Endothelial cell (in vitro differentiated cells): ENCODE measurements at regions not wholly inside any gene's neighbourhood (a gene's known extent, or its start where the extent isn't known, plus 50 kb on each side); places are given as distances from the start of the nearest gene placed in this dataset.

ENCODE experiments used
- DNase-seq: peaks from one replicate; pipeline ENCODE4 v3.0.0; 2021; ENCODE audit warnings: low spot score
- H3K27ac Mint-ChIP-seq: one replicate; pipeline ENCODE4 v1.8.0; 2021; ENCODE audit warnings: mixed read lengths, inconsistent platforms; ENCODE audit not compliant: unreplicated experiment
- H3K27me3 Mint-ChIP-seq: one replicate; pipeline ENCODE4 v1.8.0; 2021; ENCODE audit warnings: mild to moderate bottlenecking, moderate library complexity, mixed read lengths, inconsistent platforms; ENCODE audit not compliant: unreplicated experiment
- H3K36me3 Mint-ChIP-seq: one replicate; pipeline ENCODE4 v1.8.0; 2021; ENCODE audit warnings: mild to moderate bottlenecking, low read depth, mixed read lengths, inconsistent platforms; ENCODE audit not compliant: unreplicated experiment
- H3K4me1 Mint-ChIP-seq: one replicate; pipeline ENCODE4 v1.8.0; 2021; ENCODE audit warnings: mild to moderate bottlenecking, mixed read lengths, inconsistent platforms; ENCODE audit not compliant: unreplicated experiment
- H3K4me3 Mint-ChIP-seq: one replicate; pipeline ENCODE4 v1.8.0; 2021; ENCODE audit warnings: mild to moderate bottlenecking, mixed read lengths, inconsistent platforms; ENCODE audit not compliant: unreplicated experiment
- H3K9me3 Mint-ChIP-seq: one replicate; pipeline ENCODE4 v1.8.0; 2021; ENCODE audit warnings: mixed read lengths, inconsistent platforms; ENCODE audit not compliant: unreplicated experiment
- TF ChIP-seq, protein P1 (sequence below): fragments of 200-600 bp; sonication (generic); IDR thresholded peaks from one replicate; pipeline ENCODE4 v1.5.0; 2021; ENCODE audit warnings: antibody characterized with exemption; ENCODE audit not compliant: unreplicated experiment

DNA sequence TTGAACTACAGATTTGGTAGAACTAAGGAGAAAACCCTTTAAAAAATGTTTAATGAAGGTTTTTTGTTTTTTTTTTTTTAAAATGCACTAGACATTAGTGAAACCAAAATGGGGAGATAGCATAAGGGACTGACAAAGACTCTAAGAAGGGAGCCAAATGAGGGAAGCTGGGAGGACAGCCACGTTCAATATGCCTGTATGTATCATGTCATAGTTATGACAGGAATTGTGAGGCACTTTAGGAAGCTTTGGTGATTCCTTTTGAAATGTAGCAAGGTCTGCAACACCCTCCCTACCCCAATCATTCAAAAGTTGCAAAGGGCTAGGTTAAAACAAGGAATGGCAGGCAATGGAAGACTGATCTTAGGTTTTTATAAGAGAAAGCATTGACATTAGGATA lies 526.0 kb downstream of the TLL1 start:
- no peak overlapping the region for H3K27ac Mint-ChIP-seq
- no peaks in the 10 kb centered on the region for H3K36me3 Mint-ChIP-seq
- H3K4me1 Mint-ChIP-seq = no peaks in the 10 kb centered on the region
- TF ChIP-seq, protein P1, sequence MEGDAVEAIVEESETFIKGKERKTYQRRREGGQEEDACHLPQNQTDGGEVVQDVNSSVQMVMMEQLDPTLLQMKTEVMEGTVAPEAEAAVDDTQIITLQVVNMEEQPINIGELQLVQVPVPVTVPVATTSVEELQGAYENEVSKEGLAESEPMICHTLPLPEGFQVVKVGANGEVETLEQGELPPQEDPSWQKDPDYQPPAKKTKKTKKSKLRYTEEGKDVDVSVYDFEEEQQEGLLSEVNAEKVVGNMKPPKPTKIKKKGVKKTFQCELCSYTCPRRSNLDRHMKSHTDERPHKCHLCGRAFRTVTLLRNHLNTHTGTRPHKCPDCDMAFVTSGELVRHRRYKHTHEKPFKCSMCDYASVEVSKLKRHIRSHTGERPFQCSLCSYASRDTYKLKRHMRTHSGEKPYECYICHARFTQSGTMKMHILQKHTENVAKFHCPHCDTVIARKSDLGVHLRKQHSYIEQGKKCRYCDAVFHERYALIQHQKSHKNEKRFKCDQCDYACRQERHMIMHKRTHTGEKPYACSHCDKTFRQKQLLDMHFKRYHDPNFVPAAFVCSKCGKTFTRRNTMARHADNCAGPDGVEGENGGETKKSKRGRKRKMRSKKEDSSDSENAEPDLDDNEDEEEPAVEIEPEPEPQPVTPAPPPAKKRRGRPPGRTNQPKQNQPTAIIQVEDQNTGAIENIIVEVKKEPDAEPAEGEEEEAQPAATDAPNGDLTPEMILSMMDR = no peak
- no peaks in the 10 kb centered on the region for H3K9me3 Mint-ChIP-seq
- no peaks in the 10 kb centered on the region for H3K27me3 Mint-ChIP-seq
- no peak overlapping the region for H3K4me3 Mint-ChIP-seq
- DNase-seq = no peak

DNA sequence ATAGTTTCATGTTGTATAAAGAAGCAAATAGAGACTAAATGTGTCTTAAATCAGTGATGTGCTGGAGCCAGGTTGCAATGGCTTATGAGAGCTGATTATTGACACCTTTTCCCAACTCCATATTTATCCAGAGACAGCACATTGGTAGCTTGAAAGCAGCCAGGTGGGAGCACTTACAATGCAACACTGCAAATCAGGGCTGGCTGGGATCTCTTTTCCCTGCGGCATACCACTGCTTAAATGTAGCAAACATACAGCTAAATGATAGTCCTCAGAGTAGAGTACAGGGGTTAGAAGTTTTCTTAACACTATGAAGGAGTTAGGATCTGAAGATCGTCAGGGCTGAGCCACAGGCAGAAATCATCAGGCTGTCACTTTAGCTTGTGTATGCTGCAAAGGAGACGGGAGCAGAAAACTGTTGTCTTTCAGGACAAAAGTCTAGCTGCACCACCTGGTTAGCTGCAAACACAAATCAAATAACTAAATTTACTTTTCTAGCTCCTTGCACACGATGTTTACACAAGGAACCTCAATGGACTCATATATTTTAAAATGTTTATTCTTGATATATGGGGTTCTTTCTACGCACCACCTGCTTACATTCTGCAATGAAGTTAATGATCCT lies 527.3 kb downstream of the TLL1 start:
- DNase-seq = no peak
- Mint-ChIP-seq H3K27me3 (no peaks in the 10 kb centered on the region), H3K9me3 (no peaks in the 10 kb centered on the region)

DNA sequence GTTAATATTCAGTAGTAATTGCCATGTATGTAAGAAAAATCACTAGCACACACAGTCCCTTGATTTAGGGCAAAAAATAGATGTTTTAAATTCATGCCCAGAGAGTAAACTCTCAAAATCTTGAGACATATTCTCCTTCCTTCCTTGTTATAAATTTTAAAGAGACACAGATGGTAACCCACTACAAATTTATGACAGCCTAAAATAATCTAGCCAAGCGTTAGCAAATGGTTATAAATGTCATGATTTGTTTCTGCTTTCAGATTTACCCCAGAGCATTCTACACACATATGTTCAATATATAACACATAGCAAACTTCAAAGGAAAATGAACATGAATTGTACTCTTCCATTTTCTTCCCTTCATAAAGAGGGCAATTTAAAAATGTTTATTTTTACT lies 540.3 kb downstream of the TLL1 start:
- TF ChIP-seq, protein P1 = no peak
- no peaks in the 10 kb centered on the region for H3K9me3 Mint-ChIP-seq
- no peaks in the 10 kb centered on the region for H3K36me3 Mint-ChIP-seq
- DNase-seq = no peak
- H3K4me3 Mint-ChIP-seq = no peak overlapping the region
- H3K27ac Mint-ChIP-seq = no peak overlapping the region
- no peaks in the 10 kb centered on the region for H3K4me1 Mint-ChIP-seq
- peaks cover 2% of the 10 kb centered on the region for H3K27me3 Mint-ChIP-seq

More for the DNA sequence above, 527.3 kb downstream of the TLL1 start:
- Mint-ChIP-seq H3K27ac (no peak overlapping the region), H3K36me3 (no peaks in the 10 kb centered on the region), H3K4me1 (no peaks in the 10 kb centered on the region), H3K4me3 (no peak overlapping the region)
- TF ChIP-seq, protein P1 = no peak

DNA sequence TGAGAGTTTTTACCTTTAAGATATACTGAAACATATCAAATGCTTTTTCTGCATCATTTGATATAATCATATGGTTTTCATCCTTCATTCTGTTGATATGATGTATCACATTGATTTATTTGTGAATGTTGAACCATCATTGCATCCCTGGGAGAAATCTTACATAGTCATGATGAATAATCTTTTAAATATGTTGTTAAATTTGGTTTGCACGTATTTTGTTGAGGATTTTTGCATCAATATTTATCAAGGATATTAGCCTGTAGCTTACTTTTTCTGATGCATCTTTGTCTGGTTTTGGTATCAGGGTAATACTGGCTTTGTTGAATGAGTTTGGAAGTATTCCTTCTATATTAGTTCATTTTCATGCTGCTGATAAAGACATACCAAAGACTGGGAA lies 541.4 kb downstream of the TLL1 start:
- no peak overlapping the region for H3K4me3 Mint-ChIP-seq
- H3K9me3 Mint-ChIP-seq = no peaks in the 10 kb centered on the region
- no peak for DNase-seq
- TF ChIP-seq, protein P1 = no peak
- H3K4me1 Mint-ChIP-seq = no peaks in the 10 kb centered on the region
- H3K27ac Mint-ChIP-seq = no peak overlapping the region
- H3K36me3 Mint-ChIP-seq = no peaks in the 10 kb centered on the region
- peaks cover 2% of the 10 kb centered on the region for H3K27me3 Mint-ChIP-seq

DNA sequence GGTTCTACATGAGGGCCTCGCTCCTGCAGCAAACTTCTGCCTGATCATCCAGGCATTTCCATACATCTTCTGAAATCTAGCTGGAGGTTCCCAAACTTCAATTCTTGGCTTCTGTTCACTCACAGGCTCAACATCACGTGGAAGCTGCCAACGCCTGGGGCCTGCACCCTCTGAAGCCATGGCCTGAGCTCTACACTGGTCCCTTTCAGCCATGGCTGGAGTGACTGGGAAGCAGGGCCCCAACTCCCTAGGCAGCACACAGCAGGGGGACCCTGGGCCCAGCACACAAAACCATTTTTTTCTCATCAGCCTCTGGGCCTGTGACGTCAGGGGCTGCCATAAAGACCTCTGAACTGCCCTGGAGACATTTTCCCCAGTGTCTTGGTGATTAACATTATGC lies 542.7 kb downstream of the TLL1 start:
- TF ChIP-seq, protein P1 = no peak
- Mint-ChIP-seq H3K4me3 (no peak overlapping the region), H3K27me3 (peaks cover 2% of the 10 kb centered on the region), H3K4me1 (no peaks in the 10 kb centered on the region), H3K27ac (no peak overlapping the region), H3K9me3 (no peaks in the 10 kb centered on the region), H3K36me3 (no peaks in the 10 kb centered on the region)
- no peak for DNase-seq
